H1 (cell line): ENCODE measurements at regions not wholly inside any gene's neighbourhood (a gene's known extent, or its start where the extent isn't known, plus 50 kb on each side); places are given as distances from the start of the nearest gene placed in this dataset.

Experiments used
- CHD2 ChIP-seq: IDR thresholded peaks from 2 replicates; pipeline ENCODE4 v1.6.1; 2012; ENCODE audit warnings: low read length, improper control_type of control experiment
- CTCF ChIP-seq, 3 experiments: IDR thresholded peaks; 1 replicate in 2 of 3; 2 replicates in 1 of 3; pipeline versions ENCODE4 v1.5.1 to v1.6.1; 2011; ENCODE audit warnings: low read length in 3 of 3, mild to moderate bottlenecking in 3 of 3, inconsistent platforms in 2 of 3, low read depth in 1 of 3, moderate library complexity in 1 of 3; ENCODE audit not compliant: insufficient read depth in 1 of 3; ENCODE audit errors: control extremely low read depth in 1 of 3
- POLR2A ChIP-seq, 2 experiments: IDR thresholded peaks; 1 replicate in 1 of 2; 2 replicates in 1 of 2; pipeline ENCODE4 v1.6.1; 2011; ENCODE audit warnings: low read depth in 2 of 2, low read length in 2 of 2, mild to moderate bottlenecking in 2 of 2; ENCODE audit errors: control extremely low read depth in 1 of 2
- POLR2AphosphoS5 ChIP-seq: IDR thresholded peaks from 2 replicates; pipeline ENCODE4 v1.6.1; 2011; ENCODE audit warnings: low read depth, low read length
- RAD21 ChIP-seq, 2 experiments: IDR thresholded peaks in 1 of 2; conservative IDR thresholded peaks in 1 of 2; 2 replicates each; pipeline ENCODE4 v1.6.1; 2011; ENCODE audit warnings: low read depth in 2 of 2, low read length in 2 of 2, improper control_type of control experiment in 1 of 2, inconsistent platforms in 1 of 2, mild to moderate bottlenecking in 1 of 2, moderate library complexity in 1 of 2
- YY1 ChIP-seq: IDR thresholded peaks from 2 replicates; pipeline ENCODE4 v1.6.1; 2011; ENCODE audit warnings: low read depth, mild to moderate bottlenecking, low read length
- ZNF274 ChIP-seq: IDR thresholded peaks from 2 replicates; pipeline ENCODE4 v1.7.0; 2012; ENCODE audit warnings: low read length, borderline replicate concordance; ENCODE audit errors: extremely low read depth
- TF ChIP-seq, protein P1 (sequence below): IDR thresholded peaks from 2 replicates; pipeline ENCODE4 v1.6.1; 2012; ENCODE audit warnings: inconsistent platforms

GRCh38 chr2:12347066-12347493, 369.7 kb upstream of the TRIB2 start:
- TF ChIP-seq YY1 = no peak
- TF ChIP-seq CTCF (IDR thresholded peaks at IDR 0.05; ENCODE audit: control extremely low read depth in 1 of 3, insufficient read depth in 1 of 3, low read depth in 1 of 3, low read length in 3 of 3) = no peak
- TF ChIP-seq RAD21 (IDR thresholded peaks at IDR 0.05 in 1 of 2, conservative IDR thresholded peaks at IDR 0.05 in 1 of 2; ENCODE audit: low read depth in 2 of 2, low read length in 2 of 2) = no peak
- TF ChIP-seq POLR2AphosphoS5 = no peak
- TF ChIP-seq ZNF274 = no peak
- TF ChIP-seq CHD2 = no peak
- no peak for TF ChIP-seq POLR2A (IDR thresholded peaks at IDR 0.05; ENCODE audit: control extremely low read depth in 1 of 2, low read depth in 2 of 2, low read length in 2 of 2)
- TF ChIP-seq, protein P1, sequence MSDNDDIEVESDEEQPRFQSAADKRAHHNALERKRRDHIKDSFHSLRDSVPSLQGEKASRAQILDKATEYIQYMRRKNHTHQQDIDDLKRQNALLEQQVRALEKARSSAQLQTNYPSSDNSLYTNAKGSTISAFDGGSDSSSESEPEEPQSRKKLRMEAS = no peak
